ENCODE measurements at regions not wholly inside any gene's neighbourhood (a gene's known extent, or its start where the extent isn't known, plus 50 kb on each side); places are given as distances from the start of the nearest gene placed in this dataset.

DNA sequence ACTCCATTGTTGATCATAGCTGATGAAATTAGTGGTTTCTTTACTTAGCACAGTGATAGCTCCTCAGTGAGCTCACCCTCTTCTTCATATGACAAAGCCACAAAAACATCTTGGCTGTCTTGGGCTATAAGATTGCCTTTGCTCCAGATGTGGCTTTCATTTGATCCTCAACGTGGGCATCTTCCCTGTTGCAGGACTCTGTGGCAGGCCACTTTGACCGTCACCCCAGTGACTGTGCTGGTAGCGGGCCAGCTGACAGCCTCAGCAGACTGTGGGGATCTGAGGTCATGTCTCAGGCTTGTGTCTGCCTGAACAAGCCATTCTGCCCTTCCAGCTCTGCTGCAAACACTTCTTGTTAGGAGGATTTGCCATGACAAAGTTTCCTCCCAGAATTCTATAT, 422.2 kb downstream of the NR2F1-AS1 start:
- FAIRE-seq: no peak

DNA sequence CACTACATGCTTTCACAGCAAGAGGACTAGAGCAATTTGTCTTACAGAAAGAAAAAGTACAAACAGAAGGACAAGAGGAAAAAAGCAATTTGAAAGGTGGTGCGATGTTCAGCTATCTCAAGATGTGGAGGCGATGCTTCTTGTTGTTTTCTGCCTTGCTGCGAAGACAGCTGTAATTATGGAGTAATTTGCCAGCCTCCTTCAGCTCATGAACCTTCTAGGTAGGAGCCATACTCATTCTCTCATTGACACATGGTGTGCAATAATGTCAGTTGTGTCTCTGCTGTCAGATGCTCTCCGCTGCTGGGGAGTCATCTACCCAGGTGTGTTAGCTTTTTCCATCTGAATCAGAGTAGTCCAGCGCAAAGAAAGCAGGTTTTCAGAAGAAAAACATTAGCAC, 424.5 kb downstream of the NR2F1-AS1 start:
- no peak for FAIRE-seq

DNA sequence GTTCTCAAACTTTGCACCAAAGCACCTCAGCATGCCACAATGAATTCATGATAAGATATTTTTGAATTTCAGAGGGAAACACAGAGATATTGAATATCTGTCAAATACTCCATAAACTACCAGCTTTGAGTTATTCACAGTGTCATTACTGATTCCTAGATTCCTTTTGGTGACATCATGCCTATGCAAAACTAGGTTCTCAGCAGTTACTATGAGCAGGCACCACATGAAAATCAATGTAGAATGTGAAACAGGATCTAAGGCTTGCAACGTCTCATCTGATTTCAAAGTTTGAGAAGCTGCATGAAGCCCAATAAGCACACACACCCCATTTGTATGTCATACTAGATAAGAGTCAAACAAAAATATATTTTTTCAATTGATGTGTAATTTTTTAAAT, 426.5 kb downstream of the NR2F1-AS1 start:
- FAIRE-seq: no peak

DNA sequence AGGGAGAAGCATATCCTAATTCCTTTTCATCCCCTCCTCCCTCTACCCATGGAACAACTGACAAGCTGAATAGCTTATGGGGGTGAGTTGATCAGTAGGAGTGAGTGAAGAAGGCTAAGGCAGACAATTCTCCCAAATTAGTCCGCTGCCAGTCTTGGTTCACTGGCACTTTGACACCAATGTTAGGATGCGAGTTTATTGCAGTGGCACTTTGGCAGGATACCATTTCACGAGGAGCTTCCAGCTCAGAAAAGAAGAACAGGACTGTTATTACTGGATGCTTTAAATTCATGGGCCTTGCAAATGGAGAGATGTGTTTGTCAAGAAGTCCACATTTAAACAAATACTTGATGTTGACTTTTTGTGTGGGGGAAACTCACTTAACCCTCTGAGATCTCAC, 427.6 kb downstream of the NR2F1-AS1 start:
- no peak for FAIRE-seq

GRCh38 chr5:93151896-93152295, 429.1 kb downstream of the NR2F1-AS1 start:
- no peak for FAIRE-seq

DNA sequence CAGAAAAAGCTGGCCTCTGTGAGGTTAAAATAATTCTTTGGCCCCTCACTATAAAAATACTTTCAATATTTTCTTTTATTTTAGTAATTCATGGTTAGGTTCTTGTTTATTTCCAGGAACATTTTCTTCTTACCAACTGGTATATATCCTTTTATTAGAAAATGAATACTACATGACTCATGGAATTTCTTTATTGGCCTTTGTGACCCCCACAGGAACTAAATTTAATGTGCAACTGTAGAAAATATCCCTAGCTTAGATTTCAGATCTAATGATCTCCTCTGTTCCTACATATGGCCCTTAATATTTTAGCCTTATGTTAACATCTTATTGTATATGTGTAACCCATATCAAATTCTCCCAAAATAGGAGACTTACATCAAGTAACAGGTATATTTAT, 429.9 kb downstream of the NR2F1-AS1 start:
- no peak for FAIRE-seq

GRCh38 chr5:93150311-93151012, 430.6 kb downstream of the NR2F1-AS1 start:
- no peak for FAIRE-seq

DNA sequence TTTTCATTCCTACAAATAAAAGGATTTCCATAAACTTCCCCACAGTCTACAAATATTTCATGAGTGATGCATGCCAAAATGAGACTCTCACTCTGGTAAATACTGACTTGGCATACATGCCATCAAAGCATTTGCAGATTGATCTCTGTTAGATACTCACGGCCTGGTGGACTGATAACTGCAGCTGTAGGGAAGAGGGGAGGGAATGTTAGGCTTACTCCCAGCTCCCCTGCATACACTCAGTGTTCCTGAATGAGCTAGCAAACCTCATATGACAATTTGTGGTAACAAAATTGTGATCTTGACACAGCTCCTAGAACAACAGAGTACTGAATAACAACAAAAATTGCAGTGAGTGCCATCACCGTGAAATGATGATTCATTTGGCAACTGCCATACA, 435.3 kb downstream of the NR2F1-AS1 start:
- FAIRE-seq: no peak

- no peak for FAIRE-seq
These were observed 436.0 kb downstream of the NR2F1-AS1 start for GRCh38 chr5:93145019-93145418.

- no peak for FAIRE-seq
These were observed 439.1 kb downstream of the NR2F1-AS1 start for GRCh38 chr5:93141969-93142368.

DNA sequence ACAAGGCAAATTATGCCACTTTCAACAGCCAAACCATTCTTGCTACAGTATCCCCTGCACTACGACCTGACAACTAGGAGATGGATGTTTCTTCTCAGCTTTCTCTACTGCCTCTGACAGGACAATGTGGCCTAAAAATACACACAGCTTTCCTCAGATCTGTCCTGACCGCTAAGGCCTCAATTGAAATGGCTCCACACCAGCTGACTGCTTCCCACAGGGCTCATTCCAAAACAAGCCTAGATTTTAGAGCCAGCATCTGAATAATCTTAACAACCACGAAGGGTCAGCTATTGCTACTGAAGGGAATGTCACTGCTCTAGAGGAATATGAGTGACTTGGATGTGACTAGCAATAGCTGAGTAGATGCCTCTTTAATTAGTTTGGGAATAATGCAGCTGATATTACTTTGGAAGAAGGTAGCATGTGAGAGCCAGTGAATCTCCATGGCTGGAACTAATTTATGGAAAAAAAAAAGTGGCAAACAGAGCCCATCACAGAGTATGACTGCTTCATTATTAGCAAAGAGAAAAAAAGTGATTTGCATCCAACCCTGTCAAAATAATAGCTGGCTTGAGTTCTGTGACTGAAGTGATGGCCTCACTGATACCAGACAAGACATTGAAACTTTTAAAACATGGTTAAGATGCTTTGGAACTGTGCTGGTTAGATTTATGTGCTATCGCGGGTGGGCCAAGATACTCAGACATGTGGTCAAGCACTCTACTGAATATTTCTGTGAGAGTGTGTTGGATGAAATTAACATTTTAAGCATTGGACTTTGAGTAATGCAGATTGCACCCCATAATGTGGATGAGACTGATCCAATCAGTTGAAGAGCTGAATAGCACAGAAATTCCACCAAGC, 450.2 kb downstream of the NR2F1-AS1 start:
- no peak for FAIRE-seq

GRCh38 chr5:93126634-93127033, 454.4 kb downstream of the NR2F1-AS1 start:
- no peak for FAIRE-seq

- no peak for FAIRE-seq
These were observed 457.9 kb downstream of the NR2F1-AS1 start for GRCh38 chr5:93123127-93123526.

DNA sequence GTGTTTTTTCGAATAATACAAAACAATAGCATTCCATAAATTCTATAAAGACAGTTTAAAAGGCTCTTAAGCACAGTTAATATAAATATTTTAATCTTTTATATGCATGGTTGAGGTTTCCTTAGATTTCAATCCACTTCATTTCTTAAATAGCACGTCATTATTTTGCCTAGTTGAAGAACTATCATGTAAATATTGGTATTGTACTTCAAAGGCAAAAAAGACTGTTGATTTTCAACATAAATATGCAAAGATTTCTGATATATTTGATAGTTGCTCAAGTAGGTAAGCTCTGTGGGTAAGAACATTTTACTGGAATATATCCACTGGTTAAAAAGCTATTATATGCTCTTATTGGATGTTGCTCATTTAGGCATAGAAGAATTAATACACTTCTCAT, 458.6 kb downstream of the NR2F1-AS1 start:
- FAIRE-seq: no peak

- FAIRE-seq: no peak
These were observed 460.2 kb downstream of the NR2F1-AS1 start for GRCh38 chr5:93120771-93121170.

DNA sequence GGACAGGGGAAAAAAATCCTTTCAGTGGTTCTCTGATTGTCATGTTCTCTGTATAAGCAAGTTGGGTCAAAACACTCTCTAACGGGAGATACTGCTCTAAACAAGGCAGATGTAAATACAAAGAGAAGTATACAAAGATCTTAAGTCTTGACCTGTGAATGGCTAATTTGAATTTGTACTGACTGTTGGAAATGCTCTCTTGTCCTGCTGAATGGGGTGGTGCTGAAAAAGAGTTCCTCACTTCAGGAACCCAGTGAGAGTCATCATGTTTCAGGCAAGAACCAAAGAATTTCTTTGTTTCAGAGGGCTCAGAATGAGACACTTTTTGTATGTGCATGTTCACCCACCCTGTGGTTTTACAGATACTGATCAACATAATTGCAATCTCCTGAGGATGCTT, 461.0 kb downstream of the NR2F1-AS1 start:
- no peak for FAIRE-seq

DNA sequence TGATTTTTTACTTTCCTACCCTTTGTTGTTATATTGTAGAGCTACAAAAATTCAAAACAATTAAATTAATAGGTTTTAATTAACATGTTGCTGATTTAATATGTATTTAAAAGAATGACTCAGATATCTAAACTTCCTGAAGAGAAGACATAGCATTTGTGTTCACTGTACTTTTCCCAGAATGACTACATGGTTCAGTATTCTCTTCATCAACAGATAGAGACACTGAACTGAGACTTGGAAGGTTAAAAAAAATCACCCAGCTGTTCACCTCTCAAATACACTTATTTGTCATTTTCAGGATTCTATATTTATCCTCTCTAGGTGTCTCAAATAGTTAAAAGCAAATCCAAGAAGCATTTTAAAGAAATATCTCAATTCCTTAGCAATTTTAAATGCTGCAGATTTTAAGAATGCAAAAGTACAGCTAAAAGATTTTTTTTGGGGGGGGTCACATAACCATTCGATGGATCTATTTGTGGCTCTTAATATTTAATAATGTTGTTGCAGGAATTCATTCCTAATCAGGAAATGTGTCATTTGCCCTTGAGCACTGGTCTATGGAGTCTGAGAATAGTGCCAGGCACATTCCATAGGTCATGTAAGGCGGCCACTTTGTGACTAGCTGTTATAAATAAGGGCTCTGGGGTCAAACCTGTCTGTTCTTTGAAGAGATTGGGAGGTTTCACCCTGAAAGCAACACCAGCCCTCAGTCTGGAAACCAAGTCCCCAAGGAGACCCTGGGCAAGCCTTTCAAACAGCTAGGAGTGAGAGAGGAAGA, 463.1 kb downstream of the NR2F1-AS1 start:
- no peak for FAIRE-seq

GRCh38 chr5:93107805-93108520, 473.1 kb downstream of the NR2F1-AS1 start:
- FAIRE-seq: no peak

GRCh38 chr5:93107141-93107540, 473.9 kb downstream of the NR2F1-AS1 start:
- FAIRE-seq: no peak

- no peak for FAIRE-seq
These were observed 479.4 kb downstream of the NR2F1-AS1 start for GRCh38 chr5:93101661-93102060.

DNA sequence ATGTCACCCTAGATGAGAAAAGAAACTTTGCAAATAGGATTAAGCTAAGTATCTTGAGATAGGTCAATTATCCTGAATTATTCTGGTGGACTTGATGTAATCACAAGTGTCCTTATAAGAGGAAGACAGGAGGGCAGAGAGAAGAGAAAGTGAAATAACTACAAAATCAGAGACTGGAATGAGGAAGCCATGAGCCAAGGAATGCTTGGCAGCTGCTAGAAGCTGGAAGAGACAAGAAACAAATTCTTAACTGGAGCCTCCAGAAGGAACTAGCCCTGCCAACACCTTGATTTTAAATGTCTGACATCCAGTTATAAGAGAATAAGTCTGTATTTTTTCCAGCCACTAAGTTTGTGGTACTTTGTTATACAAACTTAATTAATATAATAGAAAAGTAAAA, 480.0 kb downstream of the NR2F1-AS1 start:
- FAIRE-seq: no peak

- no peak for FAIRE-seq
These were observed 480.6 kb downstream of the NR2F1-AS1 start for GRCh38 chr5:93100428-93100827.

DNA sequence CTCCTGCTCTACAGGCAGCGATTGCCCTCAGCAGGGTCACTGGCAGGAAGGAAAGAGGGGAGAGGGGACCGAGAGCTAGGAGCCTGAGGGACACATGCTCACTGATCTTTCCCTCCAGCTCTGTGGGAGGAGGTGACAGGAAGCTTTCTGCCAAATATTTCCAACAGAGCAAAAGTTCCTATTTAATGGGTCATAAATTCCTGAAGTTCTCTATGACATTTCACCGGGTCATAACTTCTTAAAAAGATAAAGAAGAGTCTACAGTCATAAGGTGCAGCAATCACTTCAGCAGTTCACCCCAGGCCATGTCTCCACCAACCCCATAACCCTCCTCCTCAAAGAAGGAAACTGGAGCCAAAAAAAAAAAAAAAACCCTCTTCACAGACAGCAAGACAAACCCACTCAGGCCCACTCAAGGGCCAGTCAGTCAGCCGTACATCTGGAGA, 481.1 kb downstream of the NR2F1-AS1 start:
- no peak for FAIRE-seq
